HCT116 (cell line): ENCODE measurements at regions not wholly inside any gene's neighbourhood (a gene's known extent, or its start where the extent isn't known, plus 50 kb on each side); places are given as distances from the start of the nearest gene placed in this dataset.
"Not testable (repeated sequence)": the region's sequence is repeated elsewhere in the genome, so short reads cannot be mapped to it uniquely, and the experiment has no call there.

Experiments
- ATAC-seq: fragments of 200-7000 bp; cut with Tn5 transposase; 2 replicates; pipeline ENCODE4 v1.9.1; 2020; ENCODE audit warnings: mild to moderate bottlenecking, moderate library complexity
- BruUV-seq: library from RNA; stranded (reverse); fragments of 400-500 nt; replicated peaks from 2 replicates; lab custom pipeline; 2021; lab: Mats Ljungman, UMichigan
- CTCF ChIA-PET: fragments of 300-600 bp; sonication (Branson Sonifier 250); formaldehyde crosslinking; loops from one replicate; lab custom pipeline; 2021; ENCODE audit warnings: antibody characterized with exemption; lab: Charles Lee
- POLR2A ChIA-PET: fragments of 300-600, 350-600 bp; sonication (Branson Sonifier 250); formaldehyde crosslinking; loops from one replicate; lab custom pipeline; 2021; ENCODE audit warnings: antibody characterized with exemption; lab: Charles Lee
- RAD21 ChIA-PET, 2 experiments: fragments of 300-600 bp; sonication (Branson Sonifier 250); formaldehyde crosslinking; loops; one replicate each; lab custom pipeline; 2023; ENCODE audit warnings: low total read pairs in 2 of 2; ENCODE audit not compliant: uncharacterized antibody in 2 of 2, unreplicated experiment in 2 of 2, low non-redundant PET in 1 of 2; lab: Charles Lee
- DNase-seq: peaks from one replicate; pipeline ENCODE4 v3.0.0-alpha.2; 2010; ENCODE audit warnings: low read depth, low spot score
- H2AFZ ChIP-seq: fragments of 200-600 bp; shearing (Covaris generic), sonication (generic); 2 replicates; pipeline ENCODE4 v1.6.1; 2017; ENCODE audit warnings: low read depth, mixed run types, mixed read lengths, antibody characterized with exemption, low read length; ENCODE audit not compliant: poor library complexity, severe bottlenecking
- H3K27ac ChIP-seq: 2 replicates; pipeline ENCODE4 v1.5.1; 2012; ENCODE audit warnings: low read depth, low read length
- H3K27me3 ChIP-seq: fragments of 200-600 bp; sonication (generic); 2 replicates; pipeline ENCODE4 v1.6.1; 2016; ENCODE audit warnings: mixed run types, low read length, mixed read lengths; ENCODE audit not compliant: insufficient read depth
- H3K36me3 ChIP-seq, 2 experiments: fragments of 200-500 bp in 1 of 2; fragments of 200-600 bp in 1 of 2; sonication (Bioruptor generic) in 1 of 2; sonication (generic) in 1 of 2; 2 replicates each; pipeline versions ENCODE4 v1.5.1 to v1.6.1; 2014 to 2016; ENCODE audit warnings: low read length in 2 of 2, inconsistent platforms in 1 of 2, mixed read lengths in 1 of 2, mixed run types in 1 of 2; ENCODE audit not compliant: insufficient read depth in 2 of 2, control insufficient read depth in 1 of 2
- H3K4me1 ChIP-seq, 2 experiments: fragments of 200-600 bp in 1 of 2; sonication (generic) in 1 of 2; 2 replicates each; pipeline versions ENCODE4 v1.5.1 to v1.6.1; 2012 to 2017; ENCODE audit warnings: low read length in 2 of 2, inconsistent platforms in 1 of 2, mild to moderate bottlenecking in 1 of 2, mixed read lengths in 1 of 2, mixed run types in 1 of 2, moderate library complexity in 1 of 2; ENCODE audit not compliant: insufficient read depth in 2 of 2, control insufficient read depth in 1 of 2
- H3K4me2 ChIP-seq: fragments of 200-600 bp; sonication (generic); 2 replicates; pipeline ENCODE4 v1.6.1; 2017; ENCODE audit warnings: mixed run types, low read length, mixed read lengths
- H3K4me3 ChIP-seq, 2 experiments: fragments of 200-600 bp in 1 of 2; sonication (generic) in 1 of 2; replicated peaks in 1 of 2; 2 replicates each; pipeline ENCODE4 v1.5.1; 2011 to 2016; ENCODE audit warnings: low read length in 2 of 2, control low read depth in 1 of 2, low read depth in 1 of 2, mild to moderate bottlenecking in 1 of 2, mixed read lengths in 1 of 2, mixed run types in 1 of 2
- H3K79me2 ChIP-seq: fragments of 200-600 bp; sonication (generic); 2 replicates; pipeline ENCODE4 v1.6.1; 2017; ENCODE audit warnings: mild to moderate bottlenecking, mixed run types, low read length, moderate library complexity, mixed read lengths; ENCODE audit not compliant: insufficient read depth
- H3K9ac ChIP-seq: fragments of 200-600 bp; sonication (generic); 2 replicates; pipeline ENCODE4 v1.6.1; 2016; ENCODE audit warnings: low read length, mixed read lengths
- H3K9me2 ChIP-seq: fragments of 200-600 bp; sonication (generic), shearing (Covaris generic); 2 replicates; pipeline ENCODE4 v1.6.1; 2017; ENCODE audit warnings: mixed run types, mild to moderate bottlenecking, moderate library complexity; ENCODE audit not compliant: insufficient read depth
- H3K9me3 ChIP-seq, 2 experiments: fragments of 200-500 bp in 1 of 2; fragments of 200-600 bp in 1 of 2; sonication (Bioruptor generic) in 1 of 2; sonication (generic) in 1 of 2; 2 replicates each; pipeline ENCODE4 v1.6.1; 2014 to 2017; ENCODE audit warnings: low read length in 2 of 2, mixed read lengths in 2 of 2, inconsistent platforms in 1 of 2, low read depth in 1 of 2, mild to moderate bottlenecking in 1 of 2, mixed run types in 1 of 2, moderate library complexity in 1 of 2; ENCODE audit not compliant: control insufficient read depth in 1 of 2, insufficient read depth in 1 of 2
- H4K20me1 ChIP-seq: fragments of 200-600 bp; sonication (generic), shearing (Covaris generic); 2 replicates; pipeline ENCODE4 v1.6.1; 2017; ENCODE audit warnings: mixed run types, mild to moderate bottlenecking, moderate library complexity; ENCODE audit not compliant: insufficient read depth
- CBX3 ChIP-seq: IDR thresholded peaks from 2 replicates; pipeline ENCODE4 v1.6.1; 2012; ENCODE audit warnings: low read depth
- CEBPB ChIP-seq: IDR thresholded peaks from 2 replicates; pipeline ENCODE4 v1.6.1; 2012; ENCODE audit warnings: low read depth
- ELF1 ChIP-seq: IDR thresholded peaks from 2 replicates; pipeline ENCODE4 v1.6.1; 2012; ENCODE audit warnings: low read depth, borderline replicate concordance
- EZH2 ChIP-seq: fragments of 200-600 bp; sonication (generic); IDR thresholded peaks from 2 replicates; pipeline ENCODE4 v1.6.1; 2017; ENCODE audit warnings: antibody characterized with exemption, mixed run types
- RAD21 ChIP-seq: IDR thresholded peaks from 2 replicates; pipeline ENCODE4 v1.6.1; 2012; ENCODE audit warnings: low read depth, mild to moderate bottlenecking
- SIN3A ChIP-seq: IDR thresholded peaks from 2 replicates; pipeline ENCODE4 v1.6.1; 2012; ENCODE audit warnings: low read depth
- TCF7L2 ChIP-seq: IDR thresholded peaks from 2 replicates; pipeline ENCODE4 v1.7.0; 2011; ENCODE audit warnings: borderline replicate concordance, inconsistent platforms; ENCODE audit not compliant: insufficient read depth, insufficient read length; ENCODE audit errors: extremely low read depth
- YY1 ChIP-seq: IDR thresholded peaks from 2 replicates; pipeline ENCODE4 v1.6.1; 2011; ENCODE audit warnings: low read length, low read depth, moderate library complexity, mild to moderate bottlenecking; ENCODE audit not compliant: insufficient replicate concordance; ENCODE audit errors: extremely low read depth
- ZNF274 ChIP-seq: fragments of 200-500 bp; sonication (Bioruptor generic); IDR thresholded peaks from 2 replicates; pipeline ENCODE4 v1.6.1; 2014; ENCODE audit warnings: mild to moderate bottlenecking, low read depth, low read length, inconsistent platforms
- intact Hi-C: fragments of 100-400 bp; cut with micrococcal nuclease; formaldehyde crosslinking; loops from 2 replicates; pipeline ENCODE4 v1.10.0; 2022
- TF ChIP-seq, protein P1 (sequence below), 3 experiments: fragments of 200-600 bp in 1 of 3; sonication (generic) in 1 of 3; IDR thresholded peaks in 2 of 3; conservative IDR thresholded peaks in 1 of 3; 2 replicates each; pipeline ENCODE4 v1.5.1; 2012 to 2017; ENCODE audit warnings: low read depth in 2 of 3, low read length in 2 of 3, antibody characterized with exemption in 1 of 3, borderline replicate concordance in 1 of 3, control low read depth in 1 of 3, mild to moderate bottlenecking in 1 of 3, mixed read lengths in 1 of 3, mixed run types in 1 of 3, moderate library complexity in 1 of 3; ENCODE audit not compliant: insufficient read depth in 1 of 3
- TF ChIP-seq, protein P2 (sequence below): IDR thresholded peaks from 2 replicates; pipeline ENCODE4 v1.6.1; 2012

DNA sequence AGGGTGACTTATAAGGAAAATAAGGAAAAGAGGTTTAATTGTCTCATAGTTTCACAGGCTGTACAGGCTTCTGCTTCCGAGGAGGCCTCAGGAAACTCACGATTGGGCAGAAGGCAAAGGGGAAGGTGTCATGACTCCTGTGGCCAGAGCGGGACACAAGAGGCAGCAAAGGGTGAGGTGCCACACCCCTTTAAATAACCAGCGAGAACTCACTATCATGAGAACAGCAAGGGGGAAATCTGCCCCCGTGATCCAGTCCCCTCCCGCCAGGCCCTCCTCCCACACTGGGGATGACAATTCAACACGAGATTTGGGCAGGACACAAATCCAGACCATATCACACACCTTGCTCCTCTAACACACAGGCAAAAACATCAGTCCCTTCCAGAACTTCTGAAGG is 254.0 kb downstream of the DLL1 start:
- H3K4me2 ChIP-seq = no peak overlapping the region
- no peaks in the 10 kb centered on the region for H3K9me2 ChIP-seq
- H3K79me2 ChIP-seq = no peaks in the 10 kb centered on the region
- no peaks in the 10 kb centered on the region for H4K20me1 ChIP-seq
- no TSS peak for BruUV-seq
- H3K4me3 ChIP-seq = no peak overlapping the region
- TF ChIP-seq CEBPB = no peak
- TF ChIP-seq, protein P1, sequence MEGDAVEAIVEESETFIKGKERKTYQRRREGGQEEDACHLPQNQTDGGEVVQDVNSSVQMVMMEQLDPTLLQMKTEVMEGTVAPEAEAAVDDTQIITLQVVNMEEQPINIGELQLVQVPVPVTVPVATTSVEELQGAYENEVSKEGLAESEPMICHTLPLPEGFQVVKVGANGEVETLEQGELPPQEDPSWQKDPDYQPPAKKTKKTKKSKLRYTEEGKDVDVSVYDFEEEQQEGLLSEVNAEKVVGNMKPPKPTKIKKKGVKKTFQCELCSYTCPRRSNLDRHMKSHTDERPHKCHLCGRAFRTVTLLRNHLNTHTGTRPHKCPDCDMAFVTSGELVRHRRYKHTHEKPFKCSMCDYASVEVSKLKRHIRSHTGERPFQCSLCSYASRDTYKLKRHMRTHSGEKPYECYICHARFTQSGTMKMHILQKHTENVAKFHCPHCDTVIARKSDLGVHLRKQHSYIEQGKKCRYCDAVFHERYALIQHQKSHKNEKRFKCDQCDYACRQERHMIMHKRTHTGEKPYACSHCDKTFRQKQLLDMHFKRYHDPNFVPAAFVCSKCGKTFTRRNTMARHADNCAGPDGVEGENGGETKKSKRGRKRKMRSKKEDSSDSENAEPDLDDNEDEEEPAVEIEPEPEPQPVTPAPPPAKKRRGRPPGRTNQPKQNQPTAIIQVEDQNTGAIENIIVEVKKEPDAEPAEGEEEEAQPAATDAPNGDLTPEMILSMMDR (IDR thresholded peaks at IDR 0.05 in 2 of 3, conservative IDR thresholded peaks at IDR 0.05 in 1 of 3; ENCODE audit: borderline replicate concordance in 1 of 3, insufficient read depth in 1 of 3, low read depth in 2 of 3, low read length in 2 of 3) = no peak
- TF ChIP-seq EZH2 = no peak
- TF ChIP-seq SIN3A = no peak
- TF ChIP-seq TCF7L2 = no peak
- no peak for TF ChIP-seq YY1
- TF ChIP-seq RAD21 = no peak
- TF ChIP-seq, protein P2, sequence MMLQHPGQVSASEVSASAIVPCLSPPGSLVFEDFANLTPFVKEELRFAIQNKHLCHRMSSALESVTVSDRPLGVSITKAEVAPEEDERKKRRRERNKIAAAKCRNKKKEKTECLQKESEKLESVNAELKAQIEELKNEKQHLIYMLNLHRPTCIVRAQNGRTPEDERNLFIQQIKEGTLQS = no peak
- TF ChIP-seq ELF1 = no peak
- TF ChIP-seq CBX3 = no peak
- TF ChIP-seq ZNF274 = no peak
- TF ChIP-seq, all 23 proteins: peak for 0
- intact Hi-C loops = no loop called here
- H2AFZ ChIP-seq = no peak overlapping the region
- no peaks in the 10 kb centered on the region for H3K36me3 ChIP-seq
- peaks cover 0 to 14% of the 10 kb centered on the region in 2 experiments; a peak in 2 of 4 replicates for H3K4me1 ChIP-seq
- H3K27ac ChIP-seq = no peak overlapping the region
- no peak for ATAC-seq
- RAD21 ChIA-PET = no interaction called here
- POLR2A ChIA-PET = no interaction called here
- H3K27me3 ChIP-seq = no peaks in the 10 kb centered on the region
- CTCF ChIA-PET = no interaction called here
- peaks cover 0 to 3% of the 10 kb centered on the region in 2 experiments; a peak in 2 of 4 replicates for H3K9me3 ChIP-seq
- DNase-seq = no peak
- no peak overlapping the region for H3K9ac ChIP-seq

DNA sequence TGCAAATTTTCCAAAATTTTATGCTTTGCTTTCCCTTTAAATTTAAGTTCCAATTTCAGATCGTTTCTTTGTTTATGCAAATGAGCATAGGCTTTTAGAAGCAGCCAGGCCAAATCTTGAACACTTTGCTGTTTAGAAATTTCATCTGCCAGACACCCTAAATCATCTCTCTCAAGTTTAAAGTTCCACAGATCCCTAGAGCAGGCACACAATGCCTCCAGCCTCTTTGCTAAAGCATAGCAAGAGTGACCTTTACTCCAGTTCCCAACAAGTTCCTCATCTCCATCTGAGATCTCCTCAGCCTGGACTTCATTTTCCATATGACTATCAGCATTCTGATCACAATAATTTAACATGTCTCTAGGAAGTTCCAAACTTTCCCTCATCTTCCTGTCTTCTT is 254.5 kb downstream of the DLL1 start:
- H3K9me2 ChIP-seq, H4K20me1 ChIP-seq, DNase-seq, ATAC-seq, H3K27ac ChIP-seq, H3K4me3 ChIP-seq, H3K9ac ChIP-seq, H3K27me3 ChIP-seq, H3K9me3 ChIP-seq, RAD21 ChIA-PET, BruUV-seq, H2AFZ ChIP-seq, intact Hi-C loops, H3K36me3 ChIP-seq, POLR2A ChIA-PET, H3K79me2 ChIP-seq, CTCF ChIA-PET, H3K4me2 ChIP-seq: not testable (repeated sequence)
- H3K4me1 ChIP-seq = peaks cover 0 to 14% of the 10 kb centered on the region in 2 experiments; a peak in 2 of 4 replicates
